WTC11 (cell line): ENCODE measurements at regions not wholly inside any gene's neighbourhood (a gene's known extent, or its start where the extent isn't known, plus 50 kb on each side); places are given as distances from the start of the nearest gene placed in this dataset.

ENCODE experiments used
- ATF1 ChIP-seq: sonication (generic); formaldehyde crosslinking; IDR thresholded peaks from 2 replicates; pipeline ENCODE4 v1.8.1; 2023; ENCODE audit warnings: mild to moderate bottlenecking, moderate library complexity, missing genetic modification reagents
- ESRRA ChIP-seq: sonication (generic); formaldehyde crosslinking; IDR thresholded peaks from 2 replicates; pipeline ENCODE4 v1.8.1; 2022; ENCODE audit warnings: mild to moderate bottlenecking, missing genetic modification reagents, borderline replicate concordance
- JUN ChIP-seq: sonication (generic); formaldehyde crosslinking; IDR thresholded peaks from 2 replicates; pipeline ENCODE4 v1.8.0; 2023; ENCODE audit warnings: mild to moderate bottlenecking, missing genetic modification reagents
- RORB ChIP-seq: fragments of 250-450 bp; sonication (Bioruptor Pico); IDR thresholded peaks from 2 replicates; pipeline ENCODE4 v1.9.0; 2021; ENCODE audit warnings: mild to moderate bottlenecking
- SP1 ChIP-seq: sonication (generic); formaldehyde crosslinking; conservative IDR thresholded peaks from 2 replicates; pipeline ENCODE4 v1.8.1; 2022; ENCODE audit warnings: missing genetic modification reagents
- TP53 ChIP-seq: sonication (generic); formaldehyde crosslinking; IDR thresholded peaks from 2 replicates; pipeline ENCODE4 v1.8.1; 2023; ENCODE audit warnings: mild to moderate bottlenecking, missing genetic modification reagents
- ZBTB21 ChIP-seq: sonication (generic); formaldehyde crosslinking; IDR thresholded peaks from 2 replicates; pipeline ENCODE4 v1.8.1; 2023; ENCODE audit warnings: mild to moderate bottlenecking, missing genetic modification reagents, borderline replicate concordance
- ZNF263 ChIP-seq: sonication (generic); formaldehyde crosslinking; IDR thresholded peaks from 2 replicates; pipeline ENCODE4 v1.8.1; 2022; ENCODE audit warnings: low read depth, mild to moderate bottlenecking, moderate library complexity, missing genetic modification reagents
- TF ChIP-seq, protein P1 (sequence below): sonication (generic); formaldehyde crosslinking; IDR thresholded peaks from 2 replicates; pipeline ENCODE4 v1.8.1; 2023; ENCODE audit warnings: mild to moderate bottlenecking, missing genetic modification reagents
- TF ChIP-seq, protein P2 (sequence below): sonication (generic); formaldehyde crosslinking; IDR thresholded peaks from 2 replicates; pipeline ENCODE4 v1.8.1; 2022; ENCODE audit warnings: mild to moderate bottlenecking, moderate library complexity, missing genetic modification reagents
- TF ChIP-seq, protein P3 (sequence below): fragments of 200-600 bp; IDR thresholded peaks from 2 replicates; pipeline ENCODE4 v1.8.0; 2022; ENCODE audit warnings: antibody characterized with exemption
- TF ChIP-seq, protein P4 (sequence below): sonication (generic); formaldehyde crosslinking; IDR thresholded peaks from 2 replicates; pipeline ENCODE4 v1.8.1; 2022; ENCODE audit warnings: low read depth, missing genetic modification reagents, borderline replicate concordance
- TF ChIP-seq, protein P5 (sequence below): sonication (generic); formaldehyde crosslinking; IDR thresholded peaks from 2 replicates; pipeline ENCODE4 v1.8.1; 2023; ENCODE audit warnings: mild to moderate bottlenecking, moderate library complexity, missing genetic modification reagents

DNA sequence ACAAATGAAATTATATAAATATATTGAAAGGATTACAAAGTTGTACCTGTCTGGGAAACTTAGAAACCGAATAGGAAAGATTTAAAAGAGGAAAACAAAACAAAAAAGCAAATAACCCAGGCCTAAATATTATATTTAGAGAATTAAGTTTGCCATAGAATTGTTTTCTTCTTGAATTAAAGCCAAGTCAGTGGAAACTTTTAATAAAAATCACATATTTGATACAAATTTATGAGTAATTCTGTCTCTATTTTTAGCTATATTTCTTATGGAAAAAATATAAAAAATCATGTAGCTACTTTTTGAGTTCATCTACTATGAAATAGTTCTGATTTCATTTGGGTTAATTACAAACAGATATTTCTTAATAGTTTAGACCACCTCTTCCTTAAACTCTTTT is 470.2 kb upstream of the HSF2 start:
- TF ChIP-seq, protein P1, sequence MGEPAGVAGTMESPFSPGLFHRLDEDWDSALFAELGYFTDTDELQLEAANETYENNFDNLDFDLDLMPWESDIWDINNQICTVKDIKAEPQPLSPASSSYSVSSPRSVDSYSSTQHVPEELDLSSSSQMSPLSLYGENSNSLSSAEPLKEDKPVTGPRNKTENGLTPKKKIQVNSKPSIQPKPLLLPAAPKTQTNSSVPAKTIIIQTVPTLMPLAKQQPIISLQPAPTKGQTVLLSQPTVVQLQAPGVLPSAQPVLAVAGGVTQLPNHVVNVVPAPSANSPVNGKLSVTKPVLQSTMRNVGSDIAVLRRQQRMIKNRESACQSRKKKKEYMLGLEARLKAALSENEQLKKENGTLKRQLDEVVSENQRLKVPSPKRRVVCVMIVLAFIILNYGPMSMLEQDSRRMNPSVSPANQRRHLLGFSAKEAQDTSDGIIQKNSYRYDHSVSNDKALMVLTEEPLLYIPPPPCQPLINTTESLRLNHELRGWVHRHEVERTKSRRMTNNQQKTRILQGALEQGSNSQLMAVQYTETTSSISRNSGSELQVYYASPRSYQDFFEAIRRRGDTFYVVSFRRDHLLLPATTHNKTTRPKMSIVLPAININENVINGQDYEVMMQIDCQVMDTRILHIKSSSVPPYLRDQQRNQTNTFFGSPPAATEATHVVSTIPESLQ: no peak
- TF ChIP-seq ZBTB21: no peak
- no peak for TF ChIP-seq ATF1 (CRISPR knock-in tag)
- TF ChIP-seq, protein P2, sequence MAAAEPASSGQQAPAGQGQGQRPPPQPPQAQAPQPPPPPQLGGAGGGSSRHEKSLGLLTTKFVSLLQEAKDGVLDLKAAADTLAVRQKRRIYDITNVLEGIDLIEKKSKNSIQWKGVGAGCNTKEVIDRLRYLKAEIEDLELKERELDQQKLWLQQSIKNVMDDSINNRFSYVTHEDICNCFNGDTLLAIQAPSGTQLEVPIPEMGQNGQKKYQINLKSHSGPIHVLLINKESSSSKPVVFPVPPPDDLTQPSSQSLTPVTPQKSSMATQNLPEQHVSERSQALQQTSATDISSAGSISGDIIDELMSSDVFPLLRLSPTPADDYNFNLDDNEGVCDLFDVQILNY (CRISPR knock-in tag): no peak
- TF ChIP-seq JUN (CRISPR knock-in tag): no peak
- TF ChIP-seq, protein P3, sequence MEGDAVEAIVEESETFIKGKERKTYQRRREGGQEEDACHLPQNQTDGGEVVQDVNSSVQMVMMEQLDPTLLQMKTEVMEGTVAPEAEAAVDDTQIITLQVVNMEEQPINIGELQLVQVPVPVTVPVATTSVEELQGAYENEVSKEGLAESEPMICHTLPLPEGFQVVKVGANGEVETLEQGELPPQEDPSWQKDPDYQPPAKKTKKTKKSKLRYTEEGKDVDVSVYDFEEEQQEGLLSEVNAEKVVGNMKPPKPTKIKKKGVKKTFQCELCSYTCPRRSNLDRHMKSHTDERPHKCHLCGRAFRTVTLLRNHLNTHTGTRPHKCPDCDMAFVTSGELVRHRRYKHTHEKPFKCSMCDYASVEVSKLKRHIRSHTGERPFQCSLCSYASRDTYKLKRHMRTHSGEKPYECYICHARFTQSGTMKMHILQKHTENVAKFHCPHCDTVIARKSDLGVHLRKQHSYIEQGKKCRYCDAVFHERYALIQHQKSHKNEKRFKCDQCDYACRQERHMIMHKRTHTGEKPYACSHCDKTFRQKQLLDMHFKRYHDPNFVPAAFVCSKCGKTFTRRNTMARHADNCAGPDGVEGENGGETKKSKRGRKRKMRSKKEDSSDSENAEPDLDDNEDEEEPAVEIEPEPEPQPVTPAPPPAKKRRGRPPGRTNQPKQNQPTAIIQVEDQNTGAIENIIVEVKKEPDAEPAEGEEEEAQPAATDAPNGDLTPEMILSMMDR: no peak
- TF ChIP-seq, protein P4, sequence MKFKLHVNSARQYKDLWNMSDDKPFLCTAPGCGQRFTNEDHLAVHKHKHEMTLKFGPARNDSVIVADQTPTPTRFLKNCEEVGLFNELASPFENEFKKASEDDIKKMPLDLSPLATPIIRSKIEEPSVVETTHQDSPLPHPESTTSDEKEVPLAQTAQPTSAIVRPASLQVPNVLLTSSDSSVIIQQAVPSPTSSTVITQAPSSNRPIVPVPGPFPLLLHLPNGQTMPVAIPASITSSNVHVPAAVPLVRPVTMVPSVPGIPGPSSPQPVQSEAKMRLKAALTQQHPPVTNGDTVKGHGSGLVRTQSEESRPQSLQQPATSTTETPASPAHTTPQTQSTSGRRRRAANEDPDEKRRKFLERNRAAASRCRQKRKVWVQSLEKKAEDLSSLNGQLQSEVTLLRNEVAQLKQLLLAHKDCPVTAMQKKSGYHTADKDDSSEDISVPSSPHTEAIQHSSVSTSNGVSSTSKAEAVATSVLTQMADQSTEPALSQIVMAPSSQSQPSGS (CRISPR knock-in tag): no peak
- TF ChIP-seq ESRRA (CRISPR knock-in tag): no peak
- no peak for TF ChIP-seq TP53
- no peak for TF ChIP-seq ZNF263 (CRISPR knock-in tag)
- TF ChIP-seq, protein P5, sequence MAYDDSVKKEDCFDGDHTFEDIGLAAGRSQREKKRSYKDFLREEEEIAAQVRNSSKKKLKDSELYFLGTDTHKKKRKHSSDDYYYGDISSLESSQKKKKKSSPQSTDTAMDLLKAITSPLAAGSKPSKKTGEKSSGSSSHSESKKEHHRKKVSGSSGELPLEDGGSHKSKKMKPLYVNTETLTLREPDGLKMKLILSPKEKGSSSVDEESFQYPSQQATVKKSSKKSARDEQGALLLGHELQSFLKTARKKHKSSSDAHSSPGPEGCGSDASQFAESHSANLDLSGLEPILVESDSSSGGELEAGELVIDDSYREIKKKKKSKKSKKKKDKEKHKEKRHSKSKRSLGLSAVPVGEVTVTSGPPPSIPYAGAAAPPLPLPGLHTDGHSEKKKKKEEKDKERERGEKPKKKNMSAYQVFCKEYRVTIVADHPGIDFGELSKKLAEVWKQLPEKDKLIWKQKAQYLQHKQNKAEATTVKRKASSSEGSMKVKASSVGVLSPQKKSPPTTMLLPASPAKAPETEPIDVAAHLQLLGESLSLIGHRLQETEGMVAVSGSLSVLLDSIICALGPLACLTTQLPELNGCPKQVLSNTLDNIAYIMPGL (CRISPR knock-in tag): no peak
- TF ChIP-seq RORB (CRISPR knock-in tag): no peak
- TF ChIP-seq SP1: no peak
